ENCODE measurements at regions not wholly inside any gene's neighbourhood (a gene's known extent, or its start where the extent isn't known, plus 50 kb on each side); places are given as distances from the start of the nearest gene placed in this dataset.

GRCh38 chr7:11244149-11244548 is 270.5 kb downstream of the PHF14 start:
- Histone ChIP-seq H3K9me3 (no peaks in the 10 kb centered on the region), H3K27ac (no peak overlapping the region), H3K27me3 (no peaks in the 10 kb centered on the region), H3K4me1 (no peaks in the 10 kb centered on the region), H3K36me3 (no peaks in the 10 kb centered on the region), H3K4me3 (no peak overlapping the region)
- TF ChIP-seq POLR2A (IDR thresholded peaks at IDR 0.05), result no peak
- TF ChIP-seq EP300 (IDR thresholded peaks at IDR 0.05), result no peak
- TF ChIP-seq POLR2AphosphoS5 (IDR thresholded peaks at IDR 0.05), result no peak
- no peak for TF ChIP-seq CTCF (IDR thresholded peaks at IDR 0.05)
- 76% methylated on average over 3 of the region's 3 CpGs for WGBS
- no peak for DNase-seq (ENCODE audit: low spot score in 2 of 2)

GRCh38 chr7:11247545-11247944 is 273.9 kb downstream of the PHF14 start:
- Histone ChIP-seq H3K4me1 (no peaks in the 10 kb centered on the region), H3K27ac (no peak overlapping the region), H3K36me3 (no peaks in the 10 kb centered on the region), H3K9me3 (no peaks in the 10 kb centered on the region), H3K27me3 (no peaks in the 10 kb centered on the region), H3K4me3 (no peak overlapping the region)
- no peak for DNase-seq (ENCODE audit: low spot score in 2 of 2)
- no peak for TF ChIP-seq POLR2A (IDR thresholded peaks at IDR 0.05)
- TF ChIP-seq EP300 (IDR thresholded peaks at IDR 0.05), result no peak
- TF ChIP-seq CTCF (IDR thresholded peaks at IDR 0.05), result no peak
- TF ChIP-seq POLR2AphosphoS5 (IDR thresholded peaks at IDR 0.05), result no peak
- 0% methylated on average over 1 of the region's 1 CpG for WGBS

- no peaks in the 10 kb centered on the region for H3K36me3 ChIP-seq
- H3K9me3 ChIP-seq, result no peaks in the 10 kb centered on the region
- TF ChIP-seq CTCF (IDR thresholded peaks at IDR 0.05) (no peak), POLR2A (IDR thresholded peaks at IDR 0.05) (no peak), POLR2AphosphoS5 (IDR thresholded peaks at IDR 0.05) (no peak), EP300 (IDR thresholded peaks at IDR 0.05) (no peak)
- no peaks in the 10 kb centered on the region for H3K4me1 ChIP-seq
- 36% methylated on average over 2 of the region's 2 CpGs for WGBS
- no peak for DNase-seq (ENCODE audit: low spot score in 2 of 2)
- H3K27ac ChIP-seq, result no peak overlapping the region
- no peak overlapping the region for H3K4me3 ChIP-seq
- H3K27me3 ChIP-seq, result no peaks in the 10 kb centered on the region
Measured at GRCh38 chr7:11251436-11251835, 277.8 kb downstream of the PHF14 start.

- no peaks in the 10 kb centered on the region for H3K36me3 ChIP-seq
- TF ChIP-seq POLR2A (IDR thresholded peaks at IDR 0.05) (no peak), EP300 (IDR thresholded peaks at IDR 0.05) (no peak), POLR2AphosphoS5 (IDR thresholded peaks at IDR 0.05) (no peak), CTCF (IDR thresholded peaks at IDR 0.05) (no peak)
- no peak overlapping the region for H3K27ac ChIP-seq
- no peaks in the 10 kb centered on the region for H3K4me1 ChIP-seq
- H3K27me3 ChIP-seq, result no peaks in the 10 kb centered on the region
- no peaks in the 10 kb centered on the region for H3K9me3 ChIP-seq
- no peak for DNase-seq (ENCODE audit: low spot score in 2 of 2)
- 92% methylated on average over 4 of the region's 4 CpGs for WGBS
- no peak overlapping the region for H3K4me3 ChIP-seq
Measured at GRCh38 chr7:11252011-11252607, 278.4 kb downstream of the PHF14 start.

- TF ChIP-seq EP300 (IDR thresholded peaks at IDR 0.05), result no peak
- DNase-seq (ENCODE audit: low spot score in 2 of 2), result no peak
- H3K36me3 ChIP-seq, result no peaks in the 10 kb centered on the region
- H3K27ac ChIP-seq, result no peak overlapping the region
- 69% methylated on average over 3 of the region's 3 CpGs for WGBS
- H3K4me1 ChIP-seq, result no peaks in the 10 kb centered on the region
- H3K4me3 ChIP-seq, result no peak overlapping the region
- no peaks in the 10 kb centered on the region for H3K27me3 ChIP-seq
- H3K9me3 ChIP-seq, result no peaks in the 10 kb centered on the region
Measured at GRCh38 chr7:11252705-11253272, 279.1 kb downstream of the PHF14 start.

GRCh38 chr7:11256501-11256900 is 282.8 kb downstream of the PHF14 start:
- Histone ChIP-seq H3K4me3 (no peak overlapping the region), H3K27ac (no peak overlapping the region), H3K4me1 (no peaks in the 10 kb centered on the region), H3K9me3 (no peaks in the 10 kb centered on the region), H3K27me3 (no peaks in the 10 kb centered on the region), H3K36me3 (no peaks in the 10 kb centered on the region)
- 91% methylated on average over 4 of the region's 4 CpGs for WGBS
- TF ChIP-seq POLR2AphosphoS5 (IDR thresholded peaks at IDR 0.05), result no peak
- TF ChIP-seq POLR2A (IDR thresholded peaks at IDR 0.05), result no peak
- no peak for TF ChIP-seq EP300 (IDR thresholded peaks at IDR 0.05)
- TF ChIP-seq CTCF (IDR thresholded peaks at IDR 0.05), result no peak
- DNase-seq (ENCODE audit: low spot score in 2 of 2), result no peak
